ENCODE measurements at regions not wholly inside any gene's neighbourhood (a gene's known extent, or its start where the extent isn't known, plus 50 kb on each side); places are given as distances from the start of the nearest gene placed in this dataset.
"Not testable (repeated sequence)": the region's sequence is repeated elsewhere in the genome, so short reads cannot be mapped to it uniquely, and the experiment has no call there.

GRCh38 chr1:761791-762190, 75.3 kb upstream of the OR4F16 start:
- not testable (repeated sequence) for DNase-seq (ENCODE audit: low spot score)

- DNase-seq (ENCODE audit: low spot score): not testable (repeated sequence)
Measured at GRCh38 chr1:771449-771848, 85.0 kb upstream of the OR4F16 start.

GRCh38 chr1:777480-778180, 91.2 kb upstream of the OR4F16 start:
- not testable (repeated sequence) for DNase-seq (ENCODE audit: low spot score)

- peak; percentile 99 for DNase-seq (ENCODE audit: low spot score)
Measured at GRCh38 chr1:778451-779278, 92.2 kb upstream of the OR4F16 start.

GRCh38 chr1:779621-780020, 93.2 kb upstream of the OR4F16 start:
- not testable (repeated sequence) for DNase-seq (ENCODE audit: low spot score)

- DNase-seq (ENCODE audit: low spot score): no peak
Measured at GRCh38 chr1:788835-789234, 102.4 kb upstream of the OR4F16 start.

GRCh38 chr1:789606-790005, 103.2 kb upstream of the OR4F16 start:
- DNase-seq (ENCODE audit: low spot score): not testable (repeated sequence)

GRCh38 chr1:790388-790930, 104.0 kb upstream of the OR4F16 start:
- DNase-seq (ENCODE audit: low spot score): not testable (repeated sequence)

- not testable (repeated sequence) for DNase-seq (ENCODE audit: low spot score)
Measured at GRCh38 chr1:794310-794709, 107.9 kb upstream of the OR4F16 start.

GRCh38 chr1:794918-795584, 108.6 kb upstream of the OR4F16 start:
- not testable (repeated sequence) for DNase-seq (ENCODE audit: low spot score)

GRCh38 chr1:797649-798048, 111.2 kb upstream of the OR4F16 start:
- not testable (repeated sequence) for DNase-seq (ENCODE audit: low spot score)

- DNase-seq (ENCODE audit: low spot score): not testable (repeated sequence)
Measured at GRCh38 chr1:800397-800796, 113.9 kb upstream of the OR4F16 start.

- DNase-seq (ENCODE audit: low spot score): not testable (repeated sequence)
Measured at GRCh38 chr1:804378-805115, 118.1 kb upstream of the OR4F16 start.

GRCh38 chr1:805310-805709, 118.4 kb upstream of the SAMD11 start:
- DNase-seq (ENCODE audit: low spot score): not testable (repeated sequence)

- not testable (repeated sequence) for DNase-seq (ENCODE audit: low spot score)
Measured at GRCh38 chr1:807066-807465, 116.7 kb upstream of the SAMD11 start.

- DNase-seq (ENCODE audit: low spot score): not testable (repeated sequence)
Measured at GRCh38 chr1:807699-808390, 115.9 kb upstream of the SAMD11 start.

- DNase-seq (ENCODE audit: low spot score): not testable (repeated sequence)
Measured at GRCh38 chr1:810949-811348, 112.8 kb upstream of the SAMD11 start.

- not testable (repeated sequence) for DNase-seq (ENCODE audit: low spot score)
Measured at GRCh38 chr1:812535-813127, 111.1 kb upstream of the SAMD11 start.

GRCh38 chr1:814543-814942, 109.2 kb upstream of the SAMD11 start:
- DNase-seq (ENCODE audit: low spot score): not testable (repeated sequence)
